GM18508 (cell line): ENCODE measurements at regions not wholly inside any gene's neighbourhood (a gene's known extent, or its start where the extent isn't known, plus 50 kb on each side); places are given as distances from the start of the nearest gene placed in this dataset.

Experiments
- ATAC-seq: cut with Tn5 transposase; IDR thresholded peaks from one replicate; pipeline ENCODE4 v1.9.1; 2021; ENCODE audit warnings: moderate number of reproducible peaks; ENCODE audit not compliant: insufficient read depth, unreplicated experiment

- ATAC-seq = no peak
Observed at GRCh38 chr21:36532769-36533467, 53.0 kb upstream of the CLDN14 start.

DNA sequence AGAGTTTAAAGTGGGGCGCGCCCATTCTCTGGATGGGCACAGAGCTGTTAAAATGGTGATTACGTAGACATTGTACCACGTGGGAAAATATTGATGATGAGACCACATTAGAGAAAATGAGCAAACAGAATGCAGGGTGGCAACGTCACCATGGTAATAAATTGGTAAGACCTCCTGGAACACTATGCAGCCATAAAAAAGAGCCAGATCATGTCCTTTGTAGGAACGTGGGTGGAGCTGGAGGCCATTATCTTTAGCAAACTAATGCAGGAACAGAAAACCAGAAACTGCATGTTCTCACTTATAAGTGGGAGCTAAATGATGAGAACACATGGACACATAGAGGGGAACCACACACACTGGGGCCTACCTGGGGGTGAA lies 53.5 kb upstream of the CLDN14 start:
- ATAC-seq = no peak

DNA sequence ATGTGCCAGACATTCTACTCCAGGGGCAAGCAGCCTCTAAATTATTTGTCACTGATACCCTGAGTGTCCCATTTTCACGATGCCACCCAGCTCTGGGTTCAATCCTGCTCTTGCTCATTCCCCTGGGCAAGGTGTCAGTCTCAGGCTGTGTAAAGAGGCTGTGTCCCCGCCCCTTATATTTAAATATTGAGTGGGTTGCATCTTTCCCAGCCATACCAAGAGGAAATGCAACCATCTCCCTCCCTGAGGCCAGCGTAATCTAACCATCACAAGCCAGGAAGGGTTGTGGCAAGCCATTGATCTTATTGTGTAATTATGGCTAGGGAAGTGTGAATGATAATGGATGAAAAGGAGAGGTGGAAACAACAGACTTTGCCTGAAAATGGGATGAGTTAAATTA lies 54.7 kb upstream of the CLDN14 start:
- ATAC-seq = no peak

DNA sequence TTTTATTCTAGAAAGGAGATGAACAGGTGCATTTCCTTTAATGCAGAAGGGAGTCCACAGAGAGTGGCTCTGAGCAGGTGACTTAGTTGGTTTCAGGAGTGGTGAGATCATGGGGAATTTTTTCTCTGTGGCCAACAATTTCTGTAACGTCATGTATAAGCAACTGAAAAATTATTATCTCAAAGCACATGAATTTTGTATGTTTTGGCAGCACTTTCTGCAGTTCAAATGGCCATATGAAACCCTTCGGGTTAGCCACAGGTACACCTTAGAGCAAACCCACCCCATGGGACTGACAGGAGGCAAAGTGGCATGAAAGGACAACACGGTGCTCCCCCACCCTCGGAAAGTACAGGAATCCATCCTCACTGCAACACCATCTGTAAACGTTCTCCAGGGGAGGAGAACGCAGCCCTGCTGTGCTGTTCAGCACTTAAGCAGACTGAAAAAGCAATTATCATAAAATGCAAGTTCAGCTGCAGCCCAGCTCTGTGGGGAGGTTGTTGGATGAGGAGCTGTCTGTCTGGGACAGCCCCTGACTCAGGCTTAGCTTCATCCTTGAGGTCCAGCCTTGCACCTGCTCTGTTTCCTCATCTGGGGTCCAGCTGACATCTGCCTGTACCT lies 55.8 kb upstream of the CLDN14 start:
- peak; percentile 70 for ATAC-seq

GRCh38 chr21:36538761-36539160 lies 58.8 kb upstream of the CLDN14 start:
- ATAC-seq = no peak

- no peak for ATAC-seq
Observed at GRCh38 chr21:36539434-36540150, 59.7 kb upstream of the CLDN14 start.

DNA sequence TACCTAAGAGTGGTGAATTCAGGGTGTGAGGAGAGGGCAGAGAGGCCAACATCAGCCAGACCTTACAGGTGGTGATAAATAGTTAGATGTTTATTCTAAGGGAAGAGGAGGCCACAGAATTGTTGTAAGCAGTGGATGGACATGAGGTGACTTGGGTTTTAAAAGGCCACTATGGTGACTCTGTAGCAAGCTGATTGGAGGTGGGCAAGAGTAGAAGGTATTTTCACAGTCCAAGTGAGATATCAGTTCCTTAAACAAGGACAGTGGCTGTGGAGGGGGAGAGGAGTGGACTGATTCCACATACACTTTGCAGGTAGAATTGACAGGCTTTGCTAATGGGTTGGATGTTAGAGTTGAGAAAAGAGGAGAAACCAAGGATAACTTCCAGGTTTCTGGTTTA lies 60.8 kb upstream of the CLDN14 start:
- ATAC-seq = no peak

DNA sequence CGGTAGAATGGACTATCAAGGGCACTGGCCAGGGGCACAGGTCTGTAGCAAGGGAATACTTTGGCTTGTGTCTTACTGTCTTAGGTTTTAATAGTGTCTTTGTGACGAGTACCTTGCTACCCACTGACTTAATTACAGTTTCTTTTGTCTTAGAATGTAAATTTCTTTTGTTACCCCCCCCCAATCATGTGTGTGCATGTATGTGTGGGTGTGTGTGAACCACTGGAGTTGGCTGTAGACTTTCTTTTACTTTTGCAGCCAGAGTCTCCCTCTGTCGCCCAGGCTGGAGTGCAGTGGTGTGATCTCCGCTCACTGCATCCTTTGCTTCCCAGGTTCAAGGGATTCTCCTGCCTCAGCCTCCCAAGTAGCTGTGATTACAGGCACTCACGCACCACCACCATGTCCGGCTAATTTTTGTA lies 61.8 kb upstream of the CLDN14 start:
- no peak for ATAC-seq

DNA sequence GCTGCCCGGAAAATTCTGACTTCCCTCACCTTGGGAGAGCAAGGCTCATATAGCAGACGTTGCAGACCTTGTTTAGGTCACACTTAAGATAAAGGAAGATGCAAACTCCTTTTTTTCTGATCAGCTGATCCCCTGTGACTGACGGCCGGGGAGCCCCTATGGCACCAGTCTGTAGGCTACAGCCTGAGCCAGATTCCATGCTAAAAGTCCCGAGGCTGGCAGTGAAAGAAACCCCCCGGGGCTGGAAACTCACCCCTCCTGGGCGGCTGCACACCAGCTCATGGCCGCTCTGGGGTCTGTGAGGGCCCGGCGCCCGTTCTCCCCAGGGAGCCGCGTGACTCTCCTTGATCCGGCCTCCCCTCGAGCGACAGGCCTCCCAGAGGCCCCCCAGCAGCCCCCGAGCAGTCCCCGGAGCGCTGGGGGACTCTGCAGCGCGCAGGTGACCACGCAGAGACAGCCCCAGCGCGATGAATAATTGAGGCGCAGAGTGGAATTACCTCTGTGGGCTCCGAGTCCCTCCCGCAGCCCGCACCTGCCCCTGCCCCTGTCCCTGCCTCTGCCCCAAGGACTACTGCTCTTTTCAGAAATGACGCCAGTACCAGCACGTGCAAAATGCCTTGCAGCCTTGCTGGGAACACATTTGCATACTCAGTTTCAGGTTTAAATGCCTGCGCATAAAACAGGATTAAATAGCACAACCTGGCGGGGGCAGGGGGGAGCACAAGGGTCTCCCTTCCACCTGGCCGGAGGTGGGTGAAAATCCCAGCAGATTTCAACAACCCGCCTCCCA lies 62.6 kb upstream of the CLDN14 start:
- ATAC-seq = peak; percentile 52

GRCh38 chr21:36543924-36544323 lies 64.0 kb upstream of the CLDN14 start:
- ATAC-seq = no peak

- ATAC-seq = no peak
Observed at GRCh38 chr21:36544545-36544944, 64.6 kb upstream of the CLDN14 start.

GRCh38 chr21:36545776-36546511 lies 66.0 kb upstream of the CLDN14 start:
- no peak for ATAC-seq

GRCh38 chr21:36547464-36547863 lies 67.5 kb upstream of the CLDN14 start:
- ATAC-seq = no peak

DNA sequence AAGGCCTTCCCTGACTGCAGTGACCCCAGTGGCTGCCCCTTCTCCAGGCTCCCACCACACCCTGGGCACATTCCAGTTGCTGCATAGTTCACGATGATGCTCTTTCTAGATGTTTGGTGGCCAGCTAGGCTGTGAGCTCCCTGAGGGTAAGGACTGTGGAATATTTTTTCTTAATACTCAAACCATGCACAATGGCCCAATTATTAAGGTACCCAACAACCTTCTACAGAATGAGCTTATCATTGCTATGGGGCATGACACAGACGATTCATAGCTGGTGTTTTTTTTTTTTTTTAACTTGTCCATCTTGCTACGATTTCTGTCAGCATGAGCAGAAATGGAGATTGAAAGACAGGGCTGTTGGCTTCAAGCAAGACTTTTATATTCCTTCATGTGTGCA lies 68.9 kb upstream of the CLDN14 start:
- no peak for ATAC-seq

GRCh38 chr21:36549470-36549869 lies 69.5 kb upstream of the CLDN14 start:
- no peak for ATAC-seq

DNA sequence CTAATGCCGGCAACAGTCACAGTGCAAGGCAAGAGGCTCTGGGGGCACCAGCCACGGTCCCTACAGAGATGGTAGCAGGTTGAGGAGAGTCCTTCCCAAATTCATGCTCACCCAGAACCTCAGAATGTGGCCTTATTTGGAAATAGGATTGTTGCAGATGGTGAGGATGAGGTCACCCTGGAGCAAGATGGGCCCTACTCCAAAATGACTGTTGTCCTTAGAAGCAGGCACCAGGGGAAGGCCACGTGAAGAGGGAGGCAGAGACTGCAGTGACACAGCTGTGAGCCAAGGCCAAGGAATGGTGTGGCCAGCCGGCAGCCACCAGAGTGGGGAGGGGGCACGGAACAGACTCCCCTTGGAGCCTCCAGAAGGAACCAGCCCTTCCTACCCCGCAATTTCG lies 70.8 kb upstream of the CLDN14 start:
- no peak for ATAC-seq

- ATAC-seq = no peak
Observed at GRCh38 chr21:36551321-36551720, 71.4 kb upstream of the CLDN14 start.

- ATAC-seq = no peak
Observed at GRCh38 chr21:36551731-36552433, 72.0 kb upstream of the CLDN14 start.

DNA sequence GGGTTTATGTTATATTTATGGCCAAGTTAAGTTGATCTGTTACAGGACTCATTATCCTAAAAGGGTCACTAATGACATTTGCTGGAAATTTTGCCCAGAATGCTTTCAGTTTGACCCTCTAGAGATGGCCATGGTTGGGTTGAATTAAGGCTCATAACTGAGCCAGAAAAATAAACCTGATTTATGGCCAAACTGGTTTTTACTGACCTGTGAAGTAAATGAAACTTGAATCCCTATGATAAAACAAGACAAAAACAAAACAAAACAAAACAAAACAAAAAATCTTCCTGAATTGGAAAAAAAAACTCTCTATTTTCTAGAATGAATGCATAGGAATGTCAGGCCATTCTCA lies 72.5 kb upstream of the CLDN14 start:
- ATAC-seq = no peak

DNA sequence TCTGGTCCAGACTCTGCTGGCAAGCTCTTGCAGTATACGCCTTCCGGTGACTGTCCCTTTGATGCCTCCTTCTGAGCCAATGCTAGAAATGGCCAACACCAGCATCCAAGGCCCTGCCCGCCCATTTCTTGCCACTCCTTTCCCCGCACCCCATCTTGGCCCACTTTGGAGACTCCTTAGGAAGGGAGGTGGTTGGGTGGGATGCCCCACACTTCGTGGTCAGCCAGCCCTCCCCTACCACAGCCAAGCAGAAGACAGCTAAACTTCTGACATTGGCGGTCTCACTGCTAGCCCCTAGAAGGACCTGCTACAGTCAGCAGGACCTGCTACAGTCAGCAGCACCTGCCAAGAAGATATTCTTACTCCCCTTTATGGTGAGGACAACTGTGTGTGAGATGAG lies 73.5 kb upstream of the CLDN14 start:
- no peak for ATAC-seq
